ENCODE measurements at regions not wholly inside any gene's neighbourhood (a gene's known extent, or its start where the extent isn't known, plus 50 kb on each side); places are given as distances from the start of the nearest gene placed in this dataset.
"Not testable (repeated sequence)": the region's sequence is repeated elsewhere in the genome, so short reads cannot be mapped to it uniquely, and the experiment has no call there.

GRCh38 chr9:129443515-129444164 lies 177.3 kb downstream of the C9orf50 start:
- intact Hi-C loops (cut with micrococcal nuclease); H3K4me3 ChIP-seq (ENCODE audit: insufficient read depth, low read depth, low read length); H2BK15ac ChIP-seq (ENCODE audit: low read depth, low read length); H2BK5ac ChIP-seq (ENCODE audit: low read depth, low read length, poor library complexity, severe bottlenecking); H3K27ac ChIP-seq (ENCODE audit: insufficient read depth, low read length); H2BK120ac ChIP-seq (ENCODE audit: low read depth, low read length); H3K9me3 ChIP-seq (ENCODE audit: control insufficient read depth, insufficient read depth, low read length); in situ Hi-C loops (cut with MboI; ENCODE audit: low sequenced_read_pairs); H3K4me2 ChIP-seq (ENCODE audit: low read depth, low read length); H3K18ac ChIP-seq (ENCODE audit: low read depth, low read length); H3K9me1 ChIP-seq (ENCODE audit: insufficient read depth, low read length); H3K79me1 ChIP-seq (ENCODE audit: low read depth in 1 of 2, low read length in 2 of 2); H3K27me3 ChIP-seq (ENCODE audit: control insufficient read depth, insufficient read depth, low read length); H2AK5ac ChIP-seq (ENCODE audit: low read depth, low read length); DNase-seq; H2AK9ac ChIP-seq (replicated peaks; ENCODE audit: low read depth, low read length, poor library complexity); H3K9ac ChIP-seq (ENCODE audit: low read depth, low read length); H4K8ac ChIP-seq (ENCODE audit: low read depth in 2 of 2, low read length in 2 of 2); BruUV-seq (replicated peaks); H3K4me1 ChIP-seq (ENCODE audit: control insufficient read depth, insufficient read depth, low read length); H2BK20ac ChIP-seq (ENCODE audit: low read depth, low read length); H3K56ac ChIP-seq (ENCODE audit: extremely low read depth, insufficient read depth, low read length); H4K20me1 ChIP-seq (ENCODE audit: insufficient read depth, low read length); ATAC-seq (ENCODE audit: low read depth); H2AFZ ChIP-seq (replicated peaks; ENCODE audit: low read length, poor library complexity); H3K36me3 ChIP-seq (ENCODE audit: control insufficient read depth, insufficient read depth, low read length); dilution Hi-C loops (cut with HindIII; ENCODE audit: low sequenced_read_pairs, unreplicated experiment); H3K4ac ChIP-seq (ENCODE audit: low read depth, low read length); H4K5ac ChIP-seq (ENCODE audit: low read depth, low read length); H3K23ac ChIP-seq (ENCODE audit: low read depth, low read length); H3K14ac ChIP-seq (replicated peaks; ENCODE audit: low read depth, low read length); H4K91ac ChIP-seq (ENCODE audit: insufficient read depth, low read depth, low read length): not testable (repeated sequence)
- no CpG with 5 or more reads among the region's 8 CpGs for WGBS, 2 experiments (ENCODE audit: extremely low coverage in 2 of 2, insufficient read length in 1 of 2)
- ChIA-PET CTCF (interaction anchor here (0.7 kb wide), 1 partner anchor 199 kb away, joined by 3 read pairs; no protein-coding TSS in a partner anchor), POLR2A (ENCODE audit: unreplicated experiment) (interaction anchor here (0.5 kb wide), 1 partner anchor 8 kb away, joined by 9 read pairs; no protein-coding TSS in a partner anchor)
